ENCODE measurements at regions not wholly inside any gene's neighbourhood (a gene's known extent, or its start where the extent isn't known, plus 50 kb on each side); places are given as distances from the start of the nearest gene placed in this dataset.

DNA sequence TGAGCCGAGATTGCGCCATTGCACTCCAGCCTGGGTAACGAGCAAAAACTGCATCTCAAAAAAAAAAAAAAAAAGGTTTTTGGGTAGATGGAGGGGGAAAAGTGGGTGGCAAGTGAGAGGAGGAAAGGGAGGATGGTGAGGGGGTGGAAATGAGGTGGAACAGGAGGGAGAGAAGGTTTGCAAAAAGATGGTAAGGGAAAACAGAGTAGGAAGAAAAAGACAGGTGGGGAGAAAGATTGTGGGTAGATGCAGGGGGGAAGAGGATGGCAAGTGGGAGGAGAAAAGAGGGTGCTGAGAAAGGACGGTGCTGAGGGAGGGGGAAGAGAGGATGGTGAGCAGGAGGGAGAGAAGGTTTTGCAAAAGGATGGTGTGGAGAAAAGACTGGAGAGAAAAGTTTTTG, 57.8 kb upstream of the C1QTNF9B start:
- TF ChIP-seq CTCF (IDR thresholded peaks at IDR 0.05; ENCODE audit: low read depth, low read length, missing control alignments) = no peak
- no peak for DNase-seq (ENCODE audit: extremely low read depth, low read depth)

DNA sequence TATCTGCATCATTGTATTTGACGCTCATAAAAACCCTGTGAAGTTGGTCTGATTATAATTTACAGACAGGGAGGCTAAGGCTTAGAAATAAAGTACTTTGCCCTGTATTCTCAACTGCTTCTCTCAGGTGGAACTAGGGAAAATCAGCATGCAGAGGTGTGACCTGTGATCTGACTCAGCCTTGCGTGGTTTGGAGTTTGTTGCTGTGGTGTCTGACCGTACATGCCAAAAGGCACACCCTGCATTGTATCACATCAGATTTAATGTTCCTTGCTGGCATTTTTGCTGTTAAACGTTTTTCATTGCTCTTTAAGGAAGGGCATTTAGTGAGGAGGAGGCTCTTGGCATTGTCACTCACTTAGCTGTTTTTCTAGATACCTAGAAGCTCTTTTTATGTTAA, 58.8 kb upstream of the C1QTNF9B start:
- no peak overlapping the region for H3K4me3 ChIP-seq (replicated peaks; ENCODE audit: low read depth, low read length)
- DNase-seq (ENCODE audit: extremely low read depth, low read depth) = no peak
- TF ChIP-seq CTCF (IDR thresholded peaks at IDR 0.05; ENCODE audit: low read depth, low read length, missing control alignments) = no peak

More for the DNA sequence above, 57.8 kb upstream of the C1QTNF9B start:
- H3K4me3 ChIP-seq (replicated peaks; ENCODE audit: low read depth, low read length) = no peak overlapping the region

DNA sequence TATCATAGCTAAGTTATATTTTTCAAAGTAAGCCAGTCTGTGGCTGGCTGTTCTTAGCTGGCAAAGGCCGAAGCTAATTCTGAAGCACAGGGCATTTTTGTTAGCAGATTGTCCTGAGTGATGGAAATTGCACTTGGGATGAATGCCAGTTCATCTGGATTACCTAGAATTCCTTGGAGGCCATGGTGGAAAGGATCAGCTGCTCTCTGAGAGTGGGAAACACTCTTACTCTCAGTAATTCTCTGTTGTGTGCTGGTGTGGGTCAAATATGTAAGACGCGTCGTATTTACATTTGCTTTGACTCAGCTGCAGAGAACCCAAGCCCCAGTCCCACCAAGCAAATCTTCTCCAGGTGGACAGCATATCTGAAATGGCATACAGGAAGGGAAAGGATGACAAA, 60.7 kb upstream of the C1QTNF9B start:
- no peak for DNase-seq (ENCODE audit: extremely low read depth, low read depth)
- TF ChIP-seq CTCF (IDR thresholded peaks at IDR 0.05; ENCODE audit: low read depth, low read length, missing control alignments) = no peak
- no peak overlapping the region for H3K4me3 ChIP-seq (replicated peaks; ENCODE audit: low read depth, low read length)

GRCh38 chr13:23959231-23959862, 62.0 kb upstream of the C1QTNF9B start:
- H3K4me3 ChIP-seq (replicated peaks; ENCODE audit: low read depth, low read length) = no peak overlapping the region
- DNase-seq (ENCODE audit: extremely low read depth, low read depth) = no peak
- no peak for TF ChIP-seq CTCF (IDR thresholded peaks at IDR 0.05; ENCODE audit: low read depth, low read length, missing control alignments)

- DNase-seq (ENCODE audit: extremely low read depth, low read depth) = no peak
- peak; percentile 78 for TF ChIP-seq CTCF (IDR thresholded peaks at IDR 0.05; ENCODE audit: low read depth, low read length, missing control alignments)
- no peak overlapping the region for H3K4me3 ChIP-seq (replicated peaks; ENCODE audit: low read depth, low read length)
Observed at GRCh38 chr13:23960566-23961156, 63.4 kb upstream of the C1QTNF9B start.

- no peak for TF ChIP-seq CTCF (IDR thresholded peaks at IDR 0.05; ENCODE audit: low read depth, low read length, missing control alignments)
- H3K4me3 ChIP-seq (replicated peaks; ENCODE audit: low read depth, low read length) = no peak overlapping the region
- no peak for DNase-seq (ENCODE audit: extremely low read depth, low read depth)
Observed at GRCh38 chr13:23963184-23963931, 66.1 kb upstream of the C1QTNF9B start.

Measured in HFF-Myc (cell line).